Esophagus squamous epithelium (tissue), 4 donors: ENCODE measurements at regions not wholly inside any gene's neighbourhood (a gene's known extent, or its start where the extent isn't known, plus 50 kb on each side); places are given as distances from the start of the nearest gene placed in this dataset.

ENCODE experiments used
- CTCF ChIP-seq, 6 experiments: fragments of 450-650 bp in 4 of 6; fragments of 200-600 bp in 2 of 6; sonication (generic) in 2 of 6; IDR thresholded peaks; one replicate each; pipeline ENCODE4 v1.5.1; 2016 to 2019; ENCODE audit warnings: antibody characterized with exemption in 6 of 6, mild to moderate bottlenecking in 4 of 6, moderate library complexity in 4 of 6
- POLR2A ChIP-seq, 4 donors: fragments of 450-650 bp; IDR thresholded peaks; one replicate each; pipeline ENCODE4 v1.6.1; 2017; ENCODE audit warnings: antibody characterized with exemption in 4 of 4, mild to moderate bottlenecking in 4 of 4, moderate library complexity in 3 of 4

GRCh38 chr6:144834426-144835038 is 549.4 kb downstream of the UTRN start:
- TF ChIP-seq POLR2A (IDR thresholded peaks at IDR 0.05): no peak
- TF ChIP-seq CTCF (IDR thresholded peaks at IDR 0.05): no peak
